GM18505 (cell line): ENCODE measurements at regions not wholly inside any gene's neighbourhood (a gene's known extent, or its start where the extent isn't known, plus 50 kb on each side); places are given as distances from the start of the nearest gene placed in this dataset.

Source experiments
- ATAC-seq: cut with Tn5 transposase; IDR thresholded peaks from one replicate; pipeline ENCODE4 v1.9.1; 2021; ENCODE audit not compliant: unreplicated experiment
- POLR2A ChIP-seq: IDR thresholded peaks from 4 replicates; pipeline ENCODE4 v1.6.1; 2011; ENCODE audit warnings: borderline replicate concordance; ENCODE audit not compliant: insufficient read depth, insufficient read length; ENCODE audit errors: extremely low read depth

GRCh38 chr14:82501554-82501953, 967.9 kb upstream of the SEL1L start:
- no peak for TF ChIP-seq POLR2A

GRCh38 chr14:82502043-82502442, 968.4 kb upstream of the SEL1L start:
- ATAC-seq: no peak
- TF ChIP-seq POLR2A: no peak

More at GRCh38 chr14:82501554-82501953, 967.9 kb upstream of the SEL1L start:
- no peak for ATAC-seq

- no peak for TF ChIP-seq POLR2A
- no peak for ATAC-seq
Observed at GRCh38 chr14:82504894-82505293, 971.2 kb upstream of the SEL1L start.

DNA sequence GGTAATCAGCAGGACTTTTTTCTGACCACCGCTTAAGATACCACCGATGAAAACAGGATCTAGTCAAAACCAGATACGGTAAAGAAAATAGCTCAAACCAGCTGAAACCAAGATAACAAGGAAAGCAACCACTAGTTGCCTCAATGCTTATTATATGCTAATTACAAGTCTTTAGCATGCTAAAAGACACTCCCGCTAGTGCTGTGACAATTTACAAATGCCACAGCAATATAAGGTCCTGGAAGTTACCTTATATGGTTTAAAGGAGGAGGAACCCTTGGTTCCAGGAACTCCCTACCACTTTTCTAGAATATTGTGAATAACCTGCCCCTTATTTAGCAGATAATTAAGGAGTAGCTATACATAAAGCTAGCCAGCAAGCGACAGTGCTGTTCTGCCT, 976.4 kb upstream of the SEL1L start:
- no peak for ATAC-seq
- TF ChIP-seq POLR2A: no peak

GRCh38 chr14:82511399-82511798, 977.7 kb upstream of the SEL1L start:
- TF ChIP-seq POLR2A: no peak
- ATAC-seq: no peak

- no peak for TF ChIP-seq POLR2A
- no peak for ATAC-seq
Observed at GRCh38 chr14:82520765-82521164, 987.1 kb upstream of the SEL1L start.

- ATAC-seq: no peak
- no peak for TF ChIP-seq POLR2A
Observed at GRCh38 chr14:82521191-82521590, 987.5 kb upstream of the SEL1L start.

GRCh38 chr14:82528016-82528415, 994.4 kb upstream of the SEL1L start:
- no peak for ATAC-seq
- TF ChIP-seq POLR2A: no peak

DNA sequence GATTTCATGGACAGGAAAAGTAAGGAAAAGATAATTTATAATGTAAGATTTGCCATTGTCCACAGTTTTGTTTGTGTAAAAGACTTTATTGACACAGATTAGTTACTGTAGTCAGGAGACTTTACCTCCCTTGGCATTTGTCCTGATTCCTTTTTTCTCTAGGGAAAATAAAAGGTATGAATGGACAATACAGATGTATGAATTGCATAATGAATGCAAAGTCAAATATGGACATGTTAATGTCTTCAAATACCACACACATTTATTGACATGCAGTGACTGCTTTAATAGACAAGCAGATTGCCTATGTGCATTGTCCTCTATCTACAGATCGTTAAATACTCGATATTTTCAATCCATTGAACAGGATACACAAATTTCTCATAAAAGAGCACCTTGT, 999.7 kb upstream of the SEL1L start:
- no peak for ATAC-seq
- no peak for TF ChIP-seq POLR2A

DNA sequence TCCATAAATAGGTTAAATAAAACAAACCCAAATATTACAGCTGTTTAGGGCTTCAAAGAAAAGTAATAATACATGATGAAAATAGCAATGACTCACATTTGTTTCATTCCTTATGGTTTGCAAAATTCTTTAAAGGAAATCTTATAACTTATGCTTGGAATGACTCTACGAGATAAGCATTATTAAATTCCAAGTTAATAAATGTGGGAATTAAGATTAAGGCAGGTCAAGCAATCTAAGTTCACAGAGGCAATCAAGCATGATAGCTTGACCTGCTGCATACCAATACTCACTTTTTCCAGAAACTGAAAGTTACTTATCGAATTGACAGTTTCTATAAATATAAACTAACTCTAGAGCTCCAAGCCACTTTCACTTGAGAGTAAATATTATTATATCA, 1002.9 kb upstream of the SEL1L start:
- ATAC-seq: no peak
- TF ChIP-seq POLR2A: no peak

DNA sequence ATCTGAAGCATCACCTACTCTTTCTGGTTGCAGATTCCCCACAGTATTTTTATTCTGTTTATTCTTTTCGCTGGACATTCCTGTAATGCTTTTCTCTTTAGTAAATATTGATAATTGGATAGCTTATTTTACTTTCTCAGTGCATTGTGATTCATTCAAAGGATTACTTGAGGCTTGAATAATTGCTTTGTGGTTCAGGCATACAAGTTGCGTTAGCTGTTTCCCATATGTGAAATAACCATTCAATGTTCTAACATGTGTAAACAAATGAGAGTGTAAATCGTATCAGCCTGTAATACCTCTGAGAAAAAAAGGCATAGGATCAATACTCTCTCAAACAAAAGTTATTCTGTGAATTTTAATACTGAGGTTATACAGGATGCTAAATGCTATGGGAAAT, 1004.2 kb upstream of the SEL1L start:
- TF ChIP-seq POLR2A: no peak
- ATAC-seq: no peak

DNA sequence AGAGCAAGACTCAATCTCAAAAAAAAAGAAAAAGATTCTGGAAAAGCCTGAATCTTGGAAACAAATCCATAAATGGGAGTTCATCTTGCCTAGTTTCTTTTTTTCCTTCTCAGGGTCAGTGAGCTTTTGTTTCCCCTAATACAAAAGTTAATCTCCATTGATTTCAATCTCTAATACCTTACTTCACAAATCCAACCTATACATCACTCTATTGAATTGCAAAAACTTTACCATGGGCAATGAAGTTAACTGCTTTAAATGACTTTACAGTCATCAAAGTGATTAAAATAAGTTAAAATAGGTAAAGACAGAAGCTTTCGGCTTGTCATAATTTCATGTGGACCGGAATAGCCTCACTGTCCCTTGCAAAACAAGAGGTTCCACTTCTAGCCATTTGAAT, 1012.7 kb upstream of the SEL1L start:
- ATAC-seq: no peak
- no peak for TF ChIP-seq POLR2A

- no peak for ATAC-seq
- TF ChIP-seq POLR2A: no peak
Observed at GRCh38 chr14:82549306-82549990, 1015.8 kb upstream of the SEL1L start.

GRCh38 chr14:82562881-82563280, 1029.2 kb upstream of the SEL1L start:
- TF ChIP-seq POLR2A: no peak

GRCh38 chr14:82565825-82566224, 1032.2 kb upstream of the SEL1L start:
- TF ChIP-seq POLR2A: no peak
- no peak for ATAC-seq

More at GRCh38 chr14:82562881-82563280, 1029.2 kb upstream of the SEL1L start:
- no peak for ATAC-seq

DNA sequence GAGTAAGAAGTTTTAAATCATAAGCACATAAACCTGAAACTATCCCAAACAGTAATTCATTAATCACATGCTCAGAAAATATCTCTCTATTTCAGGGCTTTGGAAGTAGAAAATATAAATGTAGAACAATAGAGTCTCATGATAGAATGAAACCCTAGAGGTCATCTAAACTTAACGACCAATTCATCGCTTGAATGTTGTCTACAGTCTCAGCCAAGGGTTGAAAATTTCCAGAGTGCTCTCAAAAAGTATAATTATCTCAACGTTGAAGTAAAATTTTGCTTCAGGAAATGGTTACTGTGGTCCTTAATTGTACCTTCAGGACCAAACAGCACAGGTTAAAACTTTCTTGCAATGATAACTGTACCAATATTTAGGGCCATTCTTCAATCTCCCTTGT, 1053.6 kb upstream of the SEL1L start:
- ATAC-seq: no peak
- no peak for TF ChIP-seq POLR2A

- no peak for ATAC-seq
- TF ChIP-seq POLR2A: no peak
Observed at GRCh38 chr14:82595466-82595865, 1061.8 kb upstream of the SEL1L start.
